SK-N-MC (cell line): ENCODE measurements at regions not wholly inside any gene's neighbourhood (a gene's known extent, or its start where the extent isn't known, plus 50 kb on each side); places are given as distances from the start of the nearest gene placed in this dataset.

ENCODE experiments used
- EZH2 ChIP-seq: fragments of 200-600 bp; sonication (generic); IDR thresholded peaks from one replicate; pipeline ENCODE4 v1.6.1; 2017; ENCODE audit warnings: antibody characterized with exemption
- FOXP2 ChIP-seq: optimal IDR thresholded peaks from 2 replicates; pipeline ENCODE3; 2011; ENCODE audit warnings: mild to moderate bottlenecking, moderate library complexity; ENCODE audit not compliant: insufficient read depth; ENCODE audit errors: extremely low read length, control extremely low read depth
- POLR2AphosphoS5 ChIP-seq: IDR thresholded peaks from 2 replicates; pipeline ENCODE4 v1.6.1; 2012; ENCODE audit warnings: mild to moderate bottlenecking, low read depth, low read length, borderline replicate concordance

DNA sequence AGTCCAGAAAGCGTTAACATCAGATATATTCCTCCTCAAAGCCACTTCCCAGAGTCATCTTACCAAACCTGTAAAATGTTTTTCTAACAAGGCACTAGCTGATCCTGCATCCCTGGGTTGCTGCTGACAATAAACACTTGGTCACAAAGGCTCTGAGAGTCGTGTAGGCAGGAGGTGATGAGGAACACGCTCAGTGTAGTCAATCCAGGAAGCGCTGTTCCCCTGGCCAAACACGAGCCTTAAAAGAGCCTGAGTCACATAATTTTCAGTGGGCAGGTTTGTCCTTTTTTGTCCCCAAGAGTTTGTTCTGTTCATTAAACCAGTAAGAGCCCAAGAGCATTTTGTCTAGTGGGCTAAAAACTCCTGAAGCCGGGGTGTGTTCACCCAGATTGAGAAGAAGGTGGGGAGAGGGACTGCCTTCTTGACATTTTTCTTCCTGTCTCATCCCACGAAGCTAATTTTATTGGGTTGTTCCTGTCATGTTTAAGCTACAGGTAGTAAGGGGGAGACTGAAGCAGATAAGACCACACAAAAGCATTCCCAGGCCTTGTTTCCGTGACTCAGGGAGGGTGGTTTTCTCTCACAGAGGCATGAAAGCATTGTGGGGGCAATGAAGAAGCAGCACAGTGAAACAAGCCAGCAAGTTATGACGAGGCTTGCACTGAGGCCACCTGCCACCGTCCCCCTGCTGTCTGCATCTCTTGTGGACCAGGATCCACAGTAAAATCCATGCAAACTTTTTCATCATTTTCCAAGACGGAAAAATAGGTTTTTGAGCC, 73.7 kb downstream of the FOXB1 start:
- no peak for TF ChIP-seq POLR2AphosphoS5
- no peak for TF ChIP-seq EZH2
- no peak for TF ChIP-seq FOXP2
